ENCODE measurements at regions not wholly inside any gene's neighbourhood (a gene's known extent, or its start where the extent isn't known, plus 50 kb on each side); places are given as distances from the start of the nearest gene placed in this dataset.
"Not testable (repeated sequence)": the region's sequence is repeated elsewhere in the genome, so short reads cannot be mapped to it uniquely, and the experiment has no call there.

DNA sequence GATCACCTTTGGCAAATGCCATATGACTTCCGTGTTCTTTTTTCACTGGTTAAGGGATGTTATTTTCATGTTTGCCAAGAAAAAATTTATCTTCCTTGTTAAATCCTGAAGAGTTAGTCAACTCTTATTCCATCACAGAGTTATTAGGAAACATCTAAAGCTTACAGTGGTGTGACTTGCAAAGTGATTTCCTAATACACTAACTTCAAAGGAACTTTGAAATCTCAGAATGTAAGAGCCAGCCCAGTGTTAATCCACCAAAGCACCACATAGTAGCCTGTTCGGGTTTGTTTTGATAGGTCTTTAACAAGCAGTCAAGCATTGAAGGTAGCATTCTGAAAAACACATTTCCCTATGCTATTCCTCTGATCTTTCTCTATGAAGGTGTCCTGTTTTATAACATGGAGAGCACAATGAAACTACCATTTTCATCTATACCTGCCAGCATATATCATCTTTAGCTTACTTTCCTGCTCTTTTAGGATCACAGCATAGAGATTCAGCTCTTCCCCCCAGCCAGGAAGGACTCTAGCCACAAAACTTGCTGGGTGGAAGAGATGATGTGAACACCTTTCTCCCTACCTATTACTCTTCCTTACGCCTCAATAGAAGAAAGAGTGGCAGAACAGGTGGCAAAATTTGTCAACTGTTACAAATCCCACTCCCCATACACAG lies 82.4 kb upstream of the MAGI3 start:
- no peak for DNase-seq

DNA sequence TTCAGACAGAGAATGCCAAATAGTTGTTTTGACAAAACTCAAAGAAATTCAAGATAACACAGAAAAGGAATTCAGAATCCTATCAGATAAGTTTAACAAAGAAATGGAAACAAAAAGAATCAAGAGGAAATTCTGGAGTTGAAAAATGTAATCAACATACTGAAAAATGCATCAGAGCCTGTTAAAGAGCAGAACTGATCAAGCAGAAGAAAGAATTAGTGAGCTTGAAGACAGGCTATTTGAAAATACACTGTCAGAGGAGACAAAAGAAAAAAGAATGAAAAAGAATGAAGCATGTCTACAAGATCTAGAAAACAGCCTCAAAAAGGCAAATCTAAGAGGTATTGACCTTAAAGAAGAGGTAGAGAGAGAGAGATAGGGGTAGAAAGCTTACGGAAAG lies 77.7 kb upstream of the MAGI3 start:
- DNase-seq, result not testable (repeated sequence)

DNA sequence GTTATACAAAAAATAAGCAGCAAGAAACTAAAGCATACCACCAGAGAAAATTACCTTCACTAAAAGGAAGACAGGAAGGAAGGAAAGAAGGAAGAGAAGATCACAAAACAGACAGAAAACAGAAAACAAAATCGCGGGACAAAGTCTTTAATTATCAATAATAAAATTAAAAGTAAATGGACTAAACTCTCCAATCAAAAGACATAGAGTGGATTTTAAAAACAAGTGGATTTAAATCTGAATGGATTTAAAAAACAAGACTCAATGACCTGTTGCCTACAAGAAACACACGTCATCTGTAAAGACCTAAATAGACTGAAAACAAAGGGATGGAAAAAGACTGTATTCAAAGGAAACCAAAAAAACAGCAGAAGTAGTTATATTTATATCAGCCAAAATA lies 75.7 kb upstream of the MAGI3 start:
- no peak for DNase-seq

DNA sequence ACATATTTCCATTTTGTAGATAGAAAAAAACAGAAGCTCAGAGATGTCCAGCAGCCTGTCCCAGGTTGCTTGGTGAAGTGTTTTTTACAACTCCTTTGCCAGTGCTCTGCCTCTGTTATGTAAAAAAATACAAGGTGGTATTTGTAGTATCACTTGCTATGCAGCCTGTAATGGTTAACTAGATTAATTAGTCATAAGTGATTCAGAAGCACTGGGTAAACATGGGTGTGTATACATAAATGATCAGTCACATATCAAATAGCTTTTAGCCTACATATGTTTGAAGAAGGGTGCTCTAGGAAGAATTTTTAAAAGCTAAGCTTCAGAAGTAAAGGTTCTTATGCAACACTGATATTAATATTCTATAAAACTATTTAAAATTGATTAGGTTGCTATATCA lies 70.0 kb upstream of the MAGI3 start:
- DNase-seq, result no peak

DNA sequence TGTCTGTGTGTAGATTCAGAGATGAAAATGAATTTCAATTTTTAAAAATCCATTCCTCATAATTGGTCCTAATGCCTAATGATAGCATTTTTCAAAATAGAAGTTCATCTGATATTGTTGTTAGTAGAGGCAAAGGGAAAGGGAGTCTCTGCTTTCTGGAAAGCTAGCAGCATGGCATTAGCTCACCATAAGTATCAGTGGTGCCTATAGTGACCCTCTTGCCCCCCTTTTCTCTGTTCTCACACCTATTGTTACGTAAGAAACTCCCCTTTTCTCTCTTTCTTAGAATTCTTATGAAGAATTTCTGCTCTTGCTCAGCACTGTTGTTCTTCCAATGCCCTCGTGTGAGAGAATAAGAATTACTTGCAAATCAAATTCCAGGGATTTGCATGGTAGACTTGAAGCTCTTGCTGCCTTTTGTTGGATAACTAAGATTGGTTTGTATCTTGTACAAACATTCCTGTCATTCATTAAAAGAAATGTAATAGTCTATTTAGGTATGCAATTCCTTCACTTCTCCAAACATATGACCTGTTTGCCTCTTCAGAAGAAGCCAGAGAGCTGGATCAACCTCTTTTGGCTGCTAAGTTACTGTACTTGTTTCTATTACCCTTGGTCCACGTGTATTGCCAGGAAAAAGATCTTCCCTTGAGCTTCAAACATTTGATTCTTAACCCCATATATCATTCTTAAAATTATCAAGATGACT lies 69.2 kb upstream of the MAGI3 start:
- no peak for DNase-seq

DNA sequence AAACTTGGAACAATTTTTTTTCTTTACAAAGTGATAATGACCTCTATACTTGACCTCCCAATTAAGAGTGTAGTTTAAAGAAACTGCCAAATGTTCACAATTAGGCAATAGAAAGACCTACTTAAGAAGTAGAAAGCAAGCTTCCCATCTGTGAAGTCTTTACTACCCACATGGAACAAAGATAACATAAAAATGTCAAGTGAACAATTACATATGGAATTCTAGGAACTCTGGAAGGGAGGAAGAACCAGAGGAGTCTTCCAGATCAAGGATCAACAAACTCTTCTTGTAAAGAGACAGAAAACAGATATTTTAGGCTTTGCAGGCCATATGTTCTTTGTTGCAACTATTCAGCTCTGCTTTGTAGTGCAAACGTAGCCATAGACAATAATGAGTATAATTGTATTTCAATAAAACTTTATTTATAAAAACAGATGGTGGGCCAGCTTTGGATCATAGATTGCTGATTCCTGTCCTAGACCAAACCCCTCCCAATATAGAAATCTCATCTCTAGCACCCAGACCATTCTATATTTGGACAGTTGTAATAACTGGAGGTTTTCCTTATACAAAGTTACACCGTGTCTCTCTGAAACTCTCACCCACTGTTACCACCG lies 68.4 kb upstream of the MAGI3 start:
- DNase-seq, result no peak

DNA sequence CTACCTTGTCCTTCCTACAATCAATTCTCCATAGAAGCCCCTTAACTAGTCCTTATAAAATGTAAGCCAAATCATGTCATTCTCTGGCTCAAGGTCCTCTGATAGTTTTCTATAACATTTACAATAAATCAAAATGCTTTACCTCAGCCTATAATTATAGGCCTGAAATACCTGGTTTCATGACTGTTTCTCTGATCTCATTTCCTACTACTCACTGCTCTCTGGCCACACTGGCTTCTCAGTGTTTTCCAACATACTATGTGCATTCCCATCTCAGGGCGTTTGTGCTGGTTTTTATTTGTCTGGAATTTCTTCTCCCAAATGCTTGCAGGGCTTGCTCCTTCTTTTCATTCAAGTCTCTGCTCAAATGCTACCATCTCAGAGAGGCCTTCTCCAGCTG lies 67.9 kb upstream of the MAGI3 start:
- no peak for DNase-seq

DNA sequence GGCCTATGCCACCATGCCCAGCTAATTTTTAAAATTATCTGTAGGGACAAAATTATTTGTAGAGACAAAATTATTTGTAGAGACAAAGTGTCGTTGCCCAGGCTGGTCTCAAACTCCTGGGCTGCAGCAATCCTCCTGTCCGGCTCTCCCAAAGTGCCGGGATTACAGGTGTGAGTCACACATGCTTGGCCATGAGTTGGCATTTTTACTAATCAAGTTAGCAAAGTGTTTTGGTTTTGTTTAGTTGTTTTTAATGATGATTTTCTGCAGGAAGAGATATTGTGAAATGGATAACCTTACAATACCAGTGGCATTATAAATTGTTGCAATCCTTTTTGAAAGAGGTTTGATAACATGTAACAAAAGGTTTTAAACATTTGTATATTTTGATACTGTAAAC lies 65.3 kb upstream of the MAGI3 start:
- DNase-seq, result no peak

DNA sequence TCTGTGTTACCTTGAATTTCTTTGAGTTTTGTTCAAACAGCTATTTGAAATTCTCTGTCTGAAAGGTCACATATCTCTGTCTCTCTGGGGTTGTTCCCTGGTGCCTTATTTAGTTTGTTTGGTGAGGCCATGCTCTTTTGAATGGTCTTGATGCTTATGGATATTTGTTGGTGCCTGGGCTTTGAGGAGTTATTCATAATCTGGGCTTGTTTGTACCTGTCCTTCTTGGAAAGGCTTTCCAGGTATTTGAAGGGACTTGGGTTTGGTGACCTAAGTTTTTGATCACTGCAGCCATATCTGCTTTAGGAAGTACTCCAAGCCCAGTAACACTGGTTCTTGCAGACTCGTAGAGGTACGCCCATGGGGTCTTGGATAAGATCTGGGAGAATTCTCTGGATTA lies 63.3 kb upstream of the MAGI3 start:
- DNase-seq, result no peak

DNA sequence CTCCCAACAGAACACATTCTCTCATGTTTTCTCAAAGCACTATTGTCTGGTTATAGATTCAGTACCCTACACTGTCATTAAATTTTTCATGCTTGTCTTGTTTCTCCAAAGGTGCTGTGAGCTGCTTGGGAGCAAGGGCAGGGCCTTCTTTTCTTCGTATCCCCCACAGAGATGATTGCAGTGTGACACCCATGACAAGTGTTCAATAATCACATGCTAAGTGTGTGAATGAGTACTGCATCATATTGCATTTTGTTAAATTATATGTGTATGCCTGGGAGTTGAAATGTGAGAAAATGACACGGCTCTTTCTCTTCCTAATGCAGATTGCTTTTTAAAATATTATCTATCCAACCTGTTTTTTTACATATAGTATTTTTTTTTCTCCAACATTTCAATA lies 57.3 kb upstream of the MAGI3 start:
- no peak for DNase-seq

DNA sequence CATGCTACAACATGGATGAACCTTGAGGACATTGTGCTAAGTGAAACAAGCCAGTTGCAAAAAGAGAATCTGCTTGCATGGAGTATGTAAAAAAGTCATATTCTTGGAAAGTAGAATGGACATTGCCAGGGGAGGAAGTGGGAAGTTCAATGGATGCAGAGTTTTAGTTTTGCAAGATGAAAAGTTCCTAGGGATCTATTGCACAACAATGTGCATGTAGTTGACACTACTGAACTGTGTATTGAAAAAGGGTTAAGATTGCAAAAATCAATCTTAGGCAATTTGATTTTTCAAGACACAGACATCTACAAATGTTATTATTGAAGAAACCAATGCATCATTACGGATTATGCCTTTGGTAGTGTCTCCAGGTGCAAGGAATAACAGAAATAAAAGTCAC lies 50.3 kb upstream of the MAGI3 start:
- no peak for DNase-seq

Measured in activated CD4-positive, alpha-beta T cell treated with anti-CD3 and anti-CD28 coated beads, Interleukin-2, amount 50 U/mL, for 16 hours (primary cell).